H1 (cell line): ENCODE measurements at regions not wholly inside any gene's neighbourhood (a gene's known extent, or its start where the extent isn't known, plus 50 kb on each side); places are given as distances from the start of the nearest gene placed in this dataset.

ENCODE experiments used
- CTCF ChIA-PET: fragments of 300-600 bp; sonication (Branson Sonifier 250); formaldehyde crosslinking; loops from one replicate; lab custom pipeline; 2021; ENCODE audit not compliant: partially characterized antibody; lab: Charles Lee
- POLR2A ChIA-PET: fragments of 300-600 bp; sonication (Branson Sonifier 250); formaldehyde crosslinking; loops from one replicate; lab custom pipeline; 2021; ENCODE audit warnings: inconsistent platforms; ENCODE audit not compliant: partially characterized antibody; lab: Charles Lee
- DNase-seq, 2 experiments: peaks; one replicate each; pipeline versions ENCODE4 v3.0.0 to v3.0.0-alpha.2; 2010 to 2022; ENCODE audit warnings: low spot score in 2 of 2, low read depth in 1 of 2, mixed read lengths in 1 of 2
- FAIRE-seq: peaks from 2 replicates; lab custom pipeline; 2011; peaks lifted over from hg19 to GRCh38; lab: Jason Lieb, UNC
- H2AFZ ChIP-seq: 2 replicates; pipeline ENCODE4 v1.8.1; 2012; ENCODE audit warnings: low read length, inconsistent platforms
- H2AK5ac ChIP-seq: 2 replicates; pipeline ENCODE4 v1.6.1; 2013; ENCODE audit warnings: low read depth, low read length
- H2BK120ac ChIP-seq: replicated peaks from 2 replicates; pipeline ENCODE3; 2013; ENCODE audit warnings: low read depth, low read length, inconsistent platforms
- H2BK12ac ChIP-seq: 2 replicates; pipeline ENCODE4 v1.6.1; 2013; ENCODE audit warnings: low read depth, low read length
- H2BK15ac ChIP-seq: 2 replicates; pipeline ENCODE4 v1.6.1; 2013; ENCODE audit warnings: low read length
- H2BK20ac ChIP-seq: 2 replicates; pipeline ENCODE4 v1.6.1; 2013; ENCODE audit warnings: low read length
- H2BK5ac ChIP-seq: 2 replicates; pipeline ENCODE4 v1.6.1; 2013; ENCODE audit warnings: low read depth, low read length
- H3K14ac ChIP-seq: 2 replicates; pipeline ENCODE4 v1.6.1; 2013; ENCODE audit warnings: inconsistent platforms; ENCODE audit not compliant: insufficient read length
- H3K18ac ChIP-seq: 2 replicates; pipeline ENCODE4 v1.6.1; 2013; ENCODE audit warnings: low read length; ENCODE audit errors: extremely low read depth
- H3K23ac ChIP-seq: 2 replicates; pipeline ENCODE4 v1.6.1; 2013; ENCODE audit warnings: inconsistent platforms; ENCODE audit not compliant: insufficient read length
- H3K23me2 ChIP-seq: 2 replicates; pipeline ENCODE4 v1.6.1; 2013; ENCODE audit warnings: low read depth, low read length
- H3K27ac ChIP-seq: 2 replicates; pipeline ENCODE4 v1.6.1; 2011; ENCODE audit warnings: low read depth, low read length, inconsistent platforms
- H3K27me3 ChIP-seq, 4 experiments: replicated peaks in 1 of 4; 1 replicate in 1 of 4; 2 replicates in 3 of 4; pipeline versions ENCODE4 v1.6.1 to v1.8.1; 2011 to 2013; ENCODE audit warnings: low read length in 3 of 4, mild to moderate bottlenecking in 3 of 4, inconsistent platforms in 2 of 4, mixed read lengths in 2 of 4, moderate library complexity in 1 of 4; ENCODE audit not compliant: control insufficient read depth in 3 of 4, insufficient read depth in 3 of 4; ENCODE audit errors: extremely low read depth in 1 of 4
- H3K36me3 ChIP-seq, 4 experiments: 2 replicates each; pipeline versions ENCODE4 v1.6.1 to v1.8.1; 2011 to 2013; ENCODE audit warnings: mild to moderate bottlenecking in 4 of 4, low read length in 3 of 4, moderate library complexity in 2 of 4, control low read depth in 1 of 4, inconsistent platforms in 1 of 4; ENCODE audit not compliant: insufficient read depth in 4 of 4, control insufficient read depth in 2 of 4
- H3K4ac ChIP-seq: replicated peaks from 2 replicates; pipeline ENCODE3; 2013; ENCODE audit warnings: low read length, low read depth, mixed read lengths, inconsistent platforms; ENCODE audit not compliant: insufficient read length
- H3K4me1 ChIP-seq, 4 experiments: replicated peaks in 1 of 4; 1 replicate in 1 of 4; 2 replicates in 3 of 4; pipeline versions ENCODE4 v1.6.1 to v1.8.1; 2011 to 2013; ENCODE audit warnings: low read length in 3 of 4, inconsistent platforms in 2 of 4, mixed read lengths in 1 of 4; ENCODE audit not compliant: insufficient read depth in 4 of 4, control insufficient read depth in 3 of 4
- H3K4me2 ChIP-seq, 2 experiments: 2 replicates each; pipeline versions ENCODE4 v1.6.1 to v1.8.1; 2011 to 2013; ENCODE audit warnings: low read depth in 2 of 2, low read length in 2 of 2, control low read depth in 1 of 2, inconsistent platforms in 1 of 2, mild to moderate bottlenecking in 1 of 2; ENCODE audit not compliant: insufficient read depth in 1 of 2
- H3K4me3 ChIP-seq, 4 experiments: fragments of 200-600, 300-600 bp in 1 of 4; sonication (generic), shearing (Covaris generic), sonication (Bioruptor Twin) in 1 of 4; 2 replicates each; pipeline versions ENCODE4 v1.5.1 to v1.8.1; 2011 to 2016; ENCODE audit warnings: low read length in 4 of 4, low read depth in 3 of 4, control low read depth in 2 of 4, inconsistent platforms in 2 of 4, mild to moderate bottlenecking in 2 of 4, mixed read lengths in 1 of 4, moderate library complexity in 1 of 4; ENCODE audit not compliant: insufficient read depth in 2 of 4; ENCODE audit errors: extremely low read depth in 1 of 4
- H3K56ac ChIP-seq: replicated peaks from 2 replicates; pipeline ENCODE3; 2013; ENCODE audit warnings: low read depth, mild to moderate bottlenecking, mixed read lengths, low read length, inconsistent platforms; ENCODE audit not compliant: insufficient read length
- H3K79me1 ChIP-seq: 2 replicates; pipeline ENCODE4 v1.6.1; 2013; ENCODE audit warnings: low read depth, low read length, control low read depth
- H3K79me2 ChIP-seq, 2 experiments: 2 replicates each; pipeline versions ENCODE4 v1.6.1 to v1.8.1; 2012 to 2013; ENCODE audit warnings: low read length in 2 of 2, mild to moderate bottlenecking in 2 of 2, inconsistent platforms in 1 of 2; ENCODE audit not compliant: insufficient read depth in 2 of 2, control insufficient read depth in 1 of 2
- H3K9ac ChIP-seq, 4 experiments: replicated peaks in 1 of 4; 1 replicate in 1 of 4; 2 replicates in 3 of 4; pipeline versions ENCODE4 v1.6.1 to v1.8.1; 2011 to 2013; ENCODE audit warnings: low read depth in 3 of 4, low read length in 3 of 4, control low read depth in 2 of 4, mild to moderate bottlenecking in 2 of 4, moderate library complexity in 2 of 4, inconsistent platforms in 1 of 4; ENCODE audit errors: extremely low read depth in 1 of 4
- H3K9me3 ChIP-seq, 2 experiments: 2 replicates each; pipeline versions ENCODE4 v1.6.1 to v1.8.1; 2012 to 2013; ENCODE audit warnings: mild to moderate bottlenecking in 2 of 2, moderate library complexity in 2 of 2, control low read depth in 1 of 2, inconsistent platforms in 1 of 2, low read depth in 1 of 2, low read length in 1 of 2, mixed read lengths in 1 of 2; ENCODE audit not compliant: insufficient read depth in 2 of 2
- H4K20me1 ChIP-seq, 2 experiments: replicated peaks in 1 of 2; 2 replicates each; pipeline versions ENCODE3 to v1.8.1; 2011 to 2013; ENCODE audit warnings: inconsistent platforms in 2 of 2, low read length in 2 of 2, mild to moderate bottlenecking in 1 of 2; ENCODE audit not compliant: insufficient read depth in 2 of 2, control insufficient read depth in 1 of 2
- H4K5ac ChIP-seq: 2 replicates; pipeline ENCODE4 v1.6.1; 2013; ENCODE audit warnings: low read length, low read depth, mixed read lengths, inconsistent platforms; ENCODE audit not compliant: insufficient read length
- H4K8ac ChIP-seq: 2 replicates; pipeline ENCODE4 v1.8.0; 2013; ENCODE audit warnings: mild to moderate bottlenecking, moderate library complexity, low read length, inconsistent platforms; ENCODE audit not compliant: insufficient read depth; ENCODE audit errors: extremely low read depth
- H4K91ac ChIP-seq: replicated peaks from 2 replicates; pipeline ENCODE3; 2013; ENCODE audit warnings: low read length, mixed read lengths, inconsistent platforms; ENCODE audit not compliant: insufficient read length
- BCL11A ChIP-seq, 2 experiments: IDR thresholded peaks; one replicate each; pipeline ENCODE4 v1.6.1; 2011; ENCODE audit warnings: low read depth in 2 of 2, low read length in 2 of 2, mild to moderate bottlenecking in 2 of 2
- EP300 ChIP-seq, 2 experiments: IDR thresholded peaks; 1 replicate in 1 of 2; 2 replicates in 1 of 2; pipeline ENCODE4 v1.6.1; 2011 to 2012; ENCODE audit warnings: low read depth in 2 of 2, low read length in 2 of 2, mild to moderate bottlenecking in 2 of 2, borderline replicate concordance in 1 of 2, inconsistent platforms in 1 of 2, moderate library complexity in 1 of 2
- NRF1 ChIP-seq: IDR thresholded peaks from 2 replicates; pipeline ENCODE4 v1.6.1; 2011; ENCODE audit warnings: mild to moderate bottlenecking, low read depth, low read length, improper control_type of control experiment
- SIRT6 ChIP-seq: IDR thresholded peaks from one replicate; pipeline ENCODE4 v1.7.1; 2012; ENCODE audit warnings: low read length, inconsistent platforms
- WGBS, 2 experiments: shearing (Covaris generic) in 1 of 2; methylation state at CpG; one replicate each; pipeline versions ENCODE4 v1.1.6 to v1.1.7; 2013 to 2015; ENCODE audit warnings: low lambda C conversion rate in 2 of 2, mixed read lengths in 2 of 2, inconsistent platforms in 1 of 2, low coverage in 1 of 2, missing lambda C conversion rate in 1 of 2; ENCODE audit not compliant: insufficient replicate concordance in 2 of 2, insufficient coverage in 1 of 2, insufficient read length in 1 of 2; ENCODE audit errors: extremely low coverage in 1 of 2, missing lambda C conversion rate in 1 of 2; 5-methylcytosine and 5-hydroxymethylcytosine counted together

DNA sequence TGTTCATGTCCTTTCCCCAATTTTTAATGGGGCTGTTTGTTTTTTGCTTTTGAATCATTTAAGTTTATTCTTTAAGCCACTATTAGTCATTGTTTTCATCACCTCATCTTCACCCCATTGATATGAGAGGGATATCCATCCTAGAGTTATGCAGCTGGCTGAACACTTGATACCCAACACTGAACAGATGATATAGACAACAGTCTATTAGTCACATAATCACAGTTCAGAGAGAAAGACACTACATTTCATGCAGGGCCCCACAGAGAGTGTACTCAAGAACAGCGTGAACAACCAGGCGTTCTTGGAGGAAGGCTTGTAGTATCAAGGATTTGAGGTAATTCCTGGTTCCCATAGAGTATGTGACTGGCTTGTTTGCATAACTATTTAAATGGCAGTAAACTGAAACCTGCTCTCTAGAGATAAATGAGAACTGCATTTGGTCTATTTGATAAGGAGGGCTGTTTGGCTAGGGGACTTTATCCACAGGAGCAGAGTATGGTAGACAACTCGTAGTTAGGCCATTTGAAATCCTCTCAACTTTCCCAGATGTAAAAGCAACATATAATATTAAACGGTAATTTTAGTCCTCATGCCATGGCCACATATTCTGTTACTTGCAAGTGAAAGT lies 618.7 kb downstream of the SI start:
- Histone ChIP-seq H2BK15ac (no peak overlapping the region), H2BK12ac (no peak overlapping the region), H4K8ac (no peak overlapping the region), H4K91ac (no peak overlapping the region), H3K4me1 (no peaks in the 10 kb centered on the region), H2BK120ac (no peak overlapping the region), H2BK20ac (no peak overlapping the region), H3K9me3 (no peaks in the 10 kb centered on the region), H2AFZ (no peak overlapping the region), H3K4ac (no peak overlapping the region), H4K5ac (no peak overlapping the region), H3K56ac (no peak overlapping the region), H3K4me2 (no peak overlapping the region), H3K14ac (no peak overlapping the region), H3K27ac (no peak overlapping the region), H3K23ac (no peak overlapping the region), H3K36me3 (no peaks in the 10 kb centered on the region), H3K9ac (no peak overlapping the region), H3K23me2 (no peaks in the 10 kb centered on the region), H3K79me1 (no peaks in the 10 kb centered on the region), H2AK5ac (no peak overlapping the region), H3K4me3 (no peak overlapping the region), H3K79me2 (no peaks in the 10 kb centered on the region), H3K27me3 (no peaks in the 10 kb centered on the region), H4K20me1 (no peaks in the 10 kb centered on the region), H2BK5ac (no peak overlapping the region), H3K18ac (no peak overlapping the region)
- 93% methylated on average over 4 of the region's 4 CpGs; no CpG with 5 or more reads in 1 of the 2 experiments for WGBS, 2 experiments
- TF ChIP-seq BCL11A (IDR thresholded peaks at IDR 0.05; ENCODE audit: low read depth in 2 of 2, low read length in 2 of 2) (no peak), NRF1 (no peak), EP300 (IDR thresholded peaks at IDR 0.05; ENCODE audit: borderline replicate concordance in 1 of 2, low read depth in 2 of 2, low read length in 2 of 2) (no peak), SIRT6 (no peak)
- no peak for FAIRE-seq
- no peak for DNase-seq
- CTCF ChIA-PET: interaction anchor here (1.0 kb wide), 1 partner anchor 11 kb away, joined by 3 read pairs; no protein-coding TSS in a partner anchor
- POLR2A ChIA-PET: no interaction called here
